HG02763 (cell line): ENCODE measurements at regions not wholly inside any gene's neighbourhood (a gene's known extent, or its start where the extent isn't known, plus 50 kb on each side); places are given as distances from the start of the nearest gene placed in this dataset.
"Not testable (repeated sequence)": the region's sequence is repeated elsewhere in the genome, so short reads cannot be mapped to it uniquely, and the experiment has no call there.

Source experiments
- ATAC-seq: cut with Tn5 transposase; IDR thresholded peaks from one replicate; pipeline ENCODE4 v1.9.1; 2021; ENCODE audit warnings: mild to moderate bottlenecking, moderate library complexity; ENCODE audit not compliant: unreplicated experiment

DNA sequence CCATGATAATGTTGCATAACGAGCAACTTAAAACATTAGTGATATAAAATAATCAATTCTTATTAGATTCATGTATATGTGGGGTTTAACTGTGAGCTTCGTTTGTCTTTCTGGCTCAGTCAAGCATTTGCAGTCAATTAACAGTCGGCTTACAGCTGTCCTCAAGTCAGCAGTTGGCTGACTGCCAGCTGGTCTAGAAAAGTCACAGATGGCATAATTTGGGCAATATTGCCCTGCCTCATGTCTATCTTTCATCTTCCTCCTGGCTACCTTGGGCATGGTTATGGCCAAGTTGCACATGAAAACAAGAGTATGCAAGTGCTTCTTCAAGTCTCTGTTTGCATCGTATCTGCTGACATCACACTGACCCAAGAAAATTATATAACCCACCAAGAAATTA is 186.1 kb upstream of the ZWINT start:
- no peak for ATAC-seq

DNA sequence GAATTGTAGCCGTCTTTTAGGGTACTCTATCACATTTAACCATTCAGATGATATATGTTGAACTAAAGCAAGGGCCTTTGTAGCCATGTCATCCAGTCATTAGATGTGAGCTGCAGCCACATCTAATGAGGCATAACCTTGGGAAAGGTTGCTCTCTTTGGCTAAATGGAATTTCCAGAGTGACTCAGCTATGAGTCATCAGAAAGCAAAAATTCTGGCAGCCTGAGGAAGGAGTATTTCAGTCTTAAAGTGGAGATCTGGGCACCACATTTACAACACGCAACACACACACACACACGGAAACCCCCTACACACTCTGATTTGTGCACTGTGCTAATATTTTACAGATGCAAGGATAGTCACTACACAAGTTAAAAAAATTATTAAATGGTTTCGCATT is 176.9 kb upstream of the ZWINT start:
- no peak for ATAC-seq

DNA sequence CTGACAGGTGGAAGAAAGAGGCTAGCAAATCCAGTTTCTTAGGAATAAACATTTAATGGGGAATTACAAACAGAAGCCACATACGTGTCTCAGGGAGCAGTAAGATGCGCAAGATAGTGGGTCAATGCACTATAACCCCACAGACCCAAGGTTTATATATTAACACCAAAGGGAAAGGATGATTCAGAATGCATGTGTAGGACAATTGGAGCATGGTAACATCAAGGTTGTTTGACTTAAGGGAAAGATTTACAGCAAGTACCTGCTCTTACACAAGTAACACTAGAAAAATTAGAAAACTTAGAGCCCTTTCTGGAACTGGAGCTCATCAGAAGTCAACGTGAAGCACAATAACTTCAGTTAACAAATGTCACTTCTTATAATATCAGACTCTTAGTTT is 161.1 kb upstream of the ZWINT start:
- no peak for ATAC-seq

DNA sequence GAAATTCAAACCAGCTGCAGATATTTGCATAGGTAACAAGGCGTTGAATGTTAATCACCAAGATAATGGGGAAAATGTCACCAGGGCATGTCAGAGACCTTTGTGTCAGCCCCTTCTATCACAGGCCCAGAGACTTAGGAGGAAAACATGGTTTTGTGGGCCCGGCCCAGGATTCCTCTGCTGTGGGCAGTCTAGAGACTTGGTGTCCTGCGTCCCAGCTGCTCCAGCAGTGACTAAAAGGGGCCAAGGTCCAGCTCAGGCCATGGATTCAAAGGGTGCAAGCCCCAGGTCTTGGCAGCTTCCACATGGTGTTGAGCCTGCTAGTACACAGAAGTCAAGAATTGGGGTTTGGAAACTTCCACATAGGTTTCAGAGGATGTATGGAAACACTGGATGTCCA is 147.5 kb upstream of the ZWINT start:
- ATAC-seq: no peak

DNA sequence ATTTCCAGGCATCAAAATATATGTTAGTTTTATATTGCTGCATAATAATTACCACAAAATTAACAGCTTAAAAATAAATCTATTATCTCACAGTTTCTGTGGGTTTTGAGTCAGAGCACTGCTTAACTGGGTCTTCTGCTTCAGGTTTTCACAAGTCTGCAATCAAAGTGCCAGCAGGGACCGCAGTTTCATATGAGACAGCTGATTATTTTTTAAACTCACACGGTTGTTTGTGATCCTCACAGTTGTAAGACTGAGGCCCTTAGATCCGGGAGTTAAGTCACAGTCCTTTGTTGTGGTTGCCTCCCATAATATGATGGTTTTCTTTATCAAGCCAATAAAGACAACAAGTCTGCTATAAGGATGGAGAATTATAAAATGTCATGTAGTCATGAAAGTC is 146.0 kb upstream of the ZWINT start:
- ATAC-seq: no peak

DNA sequence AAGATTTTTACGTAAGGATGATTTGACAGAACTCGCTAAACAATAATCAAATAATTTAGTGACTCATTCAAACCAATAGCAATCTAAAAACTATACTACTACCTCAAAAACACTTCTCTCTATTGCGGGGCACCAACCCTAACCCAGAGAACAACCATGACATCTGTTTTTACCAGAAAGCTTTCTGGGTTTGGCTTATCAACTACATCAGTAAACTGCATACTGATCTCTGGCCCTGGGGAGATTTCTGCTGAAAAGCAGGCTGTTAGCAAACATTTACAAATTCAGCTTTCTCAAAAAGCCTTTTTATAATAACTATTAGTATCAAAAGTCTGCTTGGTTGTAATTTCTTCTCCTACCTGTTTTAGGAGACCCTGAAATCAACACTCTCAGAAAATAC is 144.5 kb upstream of the ZWINT start:
- no peak for ATAC-seq

DNA sequence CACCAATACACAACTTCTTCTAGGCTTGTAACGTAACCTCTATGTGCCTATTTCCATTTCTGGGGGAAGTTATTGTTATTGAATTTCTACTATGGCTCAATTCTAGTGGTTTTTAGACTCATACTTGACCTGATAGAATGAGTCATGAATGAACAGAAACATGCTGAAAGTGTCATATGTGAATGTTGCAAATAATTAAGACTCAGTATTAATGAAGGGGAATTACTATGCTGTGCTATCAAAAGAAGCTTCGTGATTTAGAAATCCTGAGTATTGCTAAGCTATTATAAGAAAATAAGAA is 135.1 kb upstream of the ZWINT start:
- ATAC-seq: no peak

DNA sequence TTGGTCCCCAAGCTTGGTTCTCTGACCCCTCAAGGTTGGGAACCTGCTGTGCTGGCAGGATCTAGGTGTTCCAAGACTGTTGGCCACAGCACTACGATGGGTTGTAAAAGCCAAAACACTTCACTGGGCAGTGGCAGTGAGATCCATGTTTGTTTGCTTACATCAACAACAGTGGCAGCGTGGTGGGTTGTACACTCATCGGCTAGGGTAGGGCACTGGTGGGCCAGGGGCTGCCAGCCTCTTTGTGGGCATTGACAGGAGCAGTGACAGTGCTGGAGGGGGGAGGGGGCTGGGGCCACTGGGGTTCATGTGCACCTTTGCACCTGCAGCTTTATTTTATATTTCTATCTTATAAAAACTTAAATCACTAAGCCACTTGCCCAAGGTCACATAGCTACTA is 126.7 kb upstream of the ZWINT start:
- no peak for ATAC-seq

DNA sequence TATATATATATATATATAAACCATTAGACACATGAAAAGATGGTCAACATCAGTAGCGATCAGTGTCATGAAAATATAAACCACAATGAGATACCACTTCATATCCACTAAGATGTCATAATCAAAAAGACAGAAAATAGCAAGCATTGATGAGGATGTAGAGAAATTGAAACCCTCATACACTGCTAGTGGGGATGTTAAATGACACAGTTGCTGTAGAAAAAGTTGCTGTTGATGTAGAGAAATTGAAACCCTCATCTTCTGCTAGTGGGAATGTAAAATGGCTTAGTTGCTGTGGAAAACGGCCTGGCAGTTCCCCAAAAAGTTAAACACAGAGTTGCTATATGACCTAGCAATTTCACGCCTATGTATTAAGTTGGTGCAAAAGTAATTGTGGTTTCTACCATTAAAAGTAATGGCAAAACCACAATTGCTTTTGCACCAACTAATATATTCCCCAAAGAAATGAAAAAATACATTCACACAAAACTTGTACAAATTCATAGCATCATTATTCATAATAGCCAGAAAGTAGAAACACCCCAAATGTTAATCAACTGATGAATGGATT is 120.5 kb upstream of the ZWINT start:
- no peak for ATAC-seq

DNA sequence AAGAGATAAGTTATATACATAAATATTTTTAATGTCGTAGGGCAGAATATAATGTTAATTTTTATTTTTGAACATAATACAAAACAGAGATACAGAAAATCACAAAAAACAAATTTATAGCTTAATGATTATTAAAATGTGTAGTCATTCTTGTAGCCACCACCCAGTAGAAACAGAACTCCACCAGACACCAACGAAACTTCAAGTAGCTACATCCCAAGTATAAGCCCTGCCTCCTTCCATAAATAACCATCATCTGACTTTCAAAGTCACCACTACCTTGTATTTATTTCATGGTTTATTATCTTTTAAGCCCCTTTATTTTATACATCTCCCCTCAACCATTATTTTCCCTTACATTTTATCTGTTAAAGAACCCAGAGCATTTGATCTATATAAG is 111.9 kb upstream of the ZWINT start:
- ATAC-seq: no peak

DNA sequence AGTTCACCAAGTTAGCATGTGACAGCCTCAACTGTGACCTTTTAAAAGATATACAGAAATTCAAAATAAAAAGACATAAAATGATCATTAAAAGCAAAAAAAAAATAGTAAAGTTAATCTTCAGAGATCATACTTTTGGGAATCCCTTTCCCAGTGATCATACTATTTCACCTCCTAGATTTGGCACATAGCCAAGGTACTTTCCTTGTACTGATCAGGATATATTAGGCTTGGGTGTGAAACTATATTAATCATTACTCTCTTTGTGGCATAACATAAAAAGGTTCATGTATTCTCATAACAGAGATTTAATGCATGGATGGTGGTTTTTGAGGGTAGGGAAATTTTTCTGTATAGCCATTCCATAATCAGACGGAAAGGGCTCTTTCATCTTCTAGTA is 109.6 kb upstream of the ZWINT start:
- no peak for ATAC-seq

DNA sequence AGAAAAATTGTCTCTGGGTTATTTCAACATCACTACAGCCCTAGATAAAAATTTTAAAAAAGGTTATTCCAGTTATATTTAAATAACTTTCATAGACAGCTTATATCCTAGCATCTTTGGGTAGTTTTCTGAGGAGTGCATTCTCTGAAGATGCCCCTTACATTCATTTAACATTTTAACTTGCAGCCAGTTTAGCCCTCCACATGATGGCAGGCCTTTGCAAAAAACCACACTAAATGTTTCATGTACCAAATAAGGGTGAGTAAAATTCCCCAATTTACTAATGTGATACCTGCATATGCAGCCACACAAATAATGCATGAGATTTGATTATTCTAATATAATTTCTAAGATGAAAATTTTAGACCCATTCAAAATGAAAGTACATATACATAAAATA is 108.4 kb upstream of the ZWINT start:
- no peak for ATAC-seq

DNA sequence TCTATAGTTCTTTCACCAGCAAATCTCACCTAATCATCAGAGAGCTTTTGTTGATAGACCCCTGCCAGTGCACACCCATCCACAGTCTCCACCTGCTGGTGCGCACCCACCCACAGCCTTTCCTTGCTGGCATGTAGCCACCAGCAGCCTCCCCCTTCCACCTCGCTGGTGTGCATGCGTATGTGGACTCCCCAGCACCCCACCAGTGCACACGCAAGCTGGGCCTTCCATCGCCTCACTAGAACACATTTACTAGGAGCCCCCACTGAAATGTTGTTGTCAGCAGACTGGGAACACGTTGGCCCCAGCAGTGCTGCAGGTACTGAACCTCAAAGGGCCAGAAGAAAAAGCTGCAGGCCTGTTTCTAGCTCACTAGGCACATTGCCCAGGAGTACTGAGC is 104.9 kb upstream of the ZWINT start:
- no peak for ATAC-seq

DNA sequence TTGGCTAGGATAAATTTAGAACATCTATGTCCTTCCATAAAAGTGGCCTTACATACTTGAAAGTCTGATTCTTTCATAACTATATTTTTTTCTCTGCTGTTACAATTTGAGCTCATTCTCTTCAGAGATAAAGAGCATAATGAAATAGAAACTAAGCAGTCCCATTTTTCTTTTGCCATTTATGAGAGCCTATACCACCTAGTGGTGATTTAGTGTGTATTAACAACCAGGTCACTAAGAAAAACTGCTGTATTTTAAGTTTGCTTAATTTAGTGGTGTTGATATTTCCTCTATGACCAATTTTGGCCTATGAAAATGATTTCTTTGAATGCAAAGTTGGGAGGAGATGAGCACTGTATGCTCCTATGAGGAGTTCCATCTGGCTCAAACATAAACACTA is 88.7 kb upstream of the ZWINT start:
- ATAC-seq: no peak

DNA sequence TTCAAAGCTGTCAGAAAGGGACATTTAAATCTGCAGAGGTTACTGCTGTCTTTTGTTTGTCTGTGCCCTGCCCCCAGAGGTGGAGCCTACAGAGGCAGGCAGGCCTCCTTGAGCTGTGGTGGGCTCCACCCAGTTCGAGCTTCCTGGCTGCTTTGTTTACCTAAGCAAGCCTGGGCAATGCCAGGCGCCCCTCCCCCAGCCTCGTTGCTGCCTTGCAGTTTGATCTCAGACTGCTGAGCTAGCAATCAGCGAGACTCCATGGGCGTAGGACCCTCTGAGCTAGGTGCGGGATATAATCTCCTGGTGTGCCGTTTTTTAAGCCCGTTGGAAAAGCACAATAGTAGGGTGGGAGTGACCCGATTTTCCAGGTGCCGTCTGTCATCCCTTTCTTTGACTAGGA is 86.6 kb upstream of the ZWINT start:
- ATAC-seq: not testable (repeated sequence)

DNA sequence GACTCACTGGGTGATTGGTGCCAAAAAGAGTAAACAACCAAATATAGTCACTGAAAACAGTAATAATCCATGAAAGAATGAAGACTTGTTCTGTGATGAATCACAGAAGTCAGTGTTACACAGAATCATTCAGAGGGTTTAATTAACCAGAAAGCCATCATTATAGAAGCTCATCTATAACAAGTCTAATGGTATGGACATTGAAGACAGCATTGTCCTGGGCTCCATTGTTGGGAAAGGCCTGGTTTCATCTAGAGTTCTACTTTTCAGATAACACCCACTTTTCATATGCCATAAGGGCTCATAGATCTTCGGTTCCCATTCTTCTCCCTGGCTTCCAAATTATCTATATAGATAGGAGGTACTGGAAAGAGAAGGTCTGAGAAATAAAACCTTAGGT is 80.3 kb upstream of the ZWINT start:
- not testable (repeated sequence) for ATAC-seq
